ENCODE measurements at regions not wholly inside any gene's neighbourhood (a gene's known extent, or its start where the extent isn't known, plus 50 kb on each side); places are given as distances from the start of the nearest gene placed in this dataset.

DNA sequence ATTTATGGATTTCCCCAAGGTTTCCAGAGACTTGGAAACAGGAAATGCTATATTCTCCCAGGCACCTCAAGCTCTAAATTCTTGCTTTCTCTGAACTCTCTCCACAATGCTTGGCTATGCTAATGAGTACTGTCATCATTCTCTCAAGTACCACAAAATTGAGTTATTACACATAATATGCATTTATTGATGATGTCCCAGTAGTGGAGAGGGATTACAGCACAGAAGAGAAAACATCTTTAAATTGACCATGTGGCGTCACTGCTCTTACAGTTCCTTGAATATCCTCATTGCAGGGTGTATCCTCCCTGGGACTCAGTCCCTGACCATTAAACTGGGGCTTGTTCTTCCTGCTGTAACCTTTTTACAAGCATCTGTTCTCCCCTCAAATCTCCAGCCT, 681.1 kb upstream of the FANCL start:
- no peak for DNase-seq (ENCODE audit: low read depth)
- TF ChIP-seq, protein P1, sequence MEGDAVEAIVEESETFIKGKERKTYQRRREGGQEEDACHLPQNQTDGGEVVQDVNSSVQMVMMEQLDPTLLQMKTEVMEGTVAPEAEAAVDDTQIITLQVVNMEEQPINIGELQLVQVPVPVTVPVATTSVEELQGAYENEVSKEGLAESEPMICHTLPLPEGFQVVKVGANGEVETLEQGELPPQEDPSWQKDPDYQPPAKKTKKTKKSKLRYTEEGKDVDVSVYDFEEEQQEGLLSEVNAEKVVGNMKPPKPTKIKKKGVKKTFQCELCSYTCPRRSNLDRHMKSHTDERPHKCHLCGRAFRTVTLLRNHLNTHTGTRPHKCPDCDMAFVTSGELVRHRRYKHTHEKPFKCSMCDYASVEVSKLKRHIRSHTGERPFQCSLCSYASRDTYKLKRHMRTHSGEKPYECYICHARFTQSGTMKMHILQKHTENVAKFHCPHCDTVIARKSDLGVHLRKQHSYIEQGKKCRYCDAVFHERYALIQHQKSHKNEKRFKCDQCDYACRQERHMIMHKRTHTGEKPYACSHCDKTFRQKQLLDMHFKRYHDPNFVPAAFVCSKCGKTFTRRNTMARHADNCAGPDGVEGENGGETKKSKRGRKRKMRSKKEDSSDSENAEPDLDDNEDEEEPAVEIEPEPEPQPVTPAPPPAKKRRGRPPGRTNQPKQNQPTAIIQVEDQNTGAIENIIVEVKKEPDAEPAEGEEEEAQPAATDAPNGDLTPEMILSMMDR (IDR thresholded peaks at IDR 0.05; ENCODE audit: insufficient read depth, low read length), result no peak
- H3K4me3 ChIP-seq (ENCODE audit: low read depth, low read length), result no peak overlapping the region

DNA sequence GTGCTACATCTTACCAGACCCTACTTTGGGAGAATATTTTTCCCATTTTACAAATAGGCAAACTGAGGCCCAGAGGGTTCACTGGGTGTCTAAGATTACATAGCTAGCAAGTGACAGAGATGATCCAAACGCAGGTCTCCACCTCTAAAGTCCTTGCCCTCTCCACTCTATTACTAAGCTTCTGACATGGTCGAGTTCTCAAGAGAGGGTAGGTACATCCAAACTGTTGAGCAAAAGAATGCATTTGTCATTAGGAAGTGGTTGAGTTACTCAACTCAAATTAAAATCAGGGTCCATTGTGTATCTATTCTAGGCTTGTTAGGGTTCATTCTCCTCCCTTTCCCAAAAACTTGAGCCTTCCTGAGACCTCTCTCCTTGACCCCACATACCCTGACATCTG, 680.6 kb upstream of the FANCL start:
- DNase-seq (ENCODE audit: low read depth), result no peak
- TF ChIP-seq, protein P1 (IDR thresholded peaks at IDR 0.05; ENCODE audit: insufficient read depth, low read length), result no peak
- no peak overlapping the region for H3K4me3 ChIP-seq (ENCODE audit: low read depth, low read length)

DNA sequence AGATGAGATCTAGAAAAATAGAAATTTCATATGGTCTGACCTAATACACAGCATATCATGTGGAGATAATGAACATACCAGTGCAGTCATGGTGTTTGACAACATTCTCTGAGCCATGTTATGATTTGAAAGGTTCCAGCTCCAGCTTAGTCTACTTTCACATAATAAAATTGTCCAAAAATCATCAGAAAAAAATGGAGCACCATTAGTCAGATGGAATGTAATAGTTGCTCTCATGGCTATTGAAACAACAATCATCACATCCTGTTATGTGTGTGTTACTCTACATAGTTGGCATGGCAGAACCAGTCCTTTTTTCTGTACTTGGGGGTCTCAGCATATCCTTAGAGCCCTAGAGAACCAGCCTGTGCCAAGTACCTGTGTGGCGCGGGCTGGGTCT, 678.9 kb upstream of the FANCL start:
- no peak overlapping the region for H3K4me3 ChIP-seq (ENCODE audit: low read depth, low read length)
- DNase-seq (ENCODE audit: low read depth), result no peak
- TF ChIP-seq, protein P1 (IDR thresholded peaks at IDR 0.05; ENCODE audit: insufficient read depth, low read length), result no peak

DNA sequence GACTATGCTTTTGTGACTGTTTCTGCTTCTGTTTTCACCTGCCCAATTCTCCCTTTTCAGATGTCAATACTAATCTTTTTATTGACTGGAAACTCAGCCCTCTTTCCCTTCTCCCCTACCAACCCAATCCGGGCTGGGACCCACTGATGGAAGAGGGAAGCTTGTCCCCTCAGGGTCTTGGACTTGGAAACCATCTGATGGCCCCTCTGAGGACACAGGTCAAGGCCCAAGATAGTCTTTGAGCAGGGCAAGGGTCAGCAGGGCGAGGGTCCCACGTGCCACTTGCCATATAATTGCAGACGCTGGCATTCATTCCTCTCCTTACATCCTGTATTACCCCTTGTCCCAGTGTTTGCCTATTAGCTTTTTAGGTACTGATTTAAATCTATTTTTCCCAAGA, 678.2 kb upstream of the FANCL start:
- DNase-seq (ENCODE audit: low read depth), result no peak
- TF ChIP-seq, protein P1 (IDR thresholded peaks at IDR 0.05; ENCODE audit: insufficient read depth, low read length), result no peak
- H3K4me3 ChIP-seq (ENCODE audit: low read depth, low read length), result no peak overlapping the region

DNA sequence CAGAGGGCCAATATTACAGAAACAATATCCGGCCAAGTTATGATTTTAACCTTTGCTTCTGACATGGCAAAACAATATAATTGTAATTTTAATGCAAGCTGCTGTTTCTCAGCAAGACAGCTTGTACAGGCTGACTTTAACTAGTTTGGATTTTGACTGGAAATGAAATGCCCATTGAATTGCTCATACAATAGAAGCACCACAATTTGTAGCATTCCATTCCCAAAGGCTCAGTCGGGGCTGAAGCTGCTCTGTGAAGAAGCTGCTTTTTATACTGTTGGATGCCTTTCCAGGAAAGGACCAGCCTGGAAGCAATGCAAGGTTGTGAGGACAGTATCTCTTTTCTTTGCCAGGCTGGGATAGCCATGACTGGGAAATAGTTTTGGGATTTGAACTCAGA, 677.0 kb upstream of the FANCL start:
- TF ChIP-seq, protein P1 (IDR thresholded peaks at IDR 0.05; ENCODE audit: insufficient read depth, low read length), result no peak
- H3K4me3 ChIP-seq (ENCODE audit: low read depth, low read length), result no peak overlapping the region
- DNase-seq (ENCODE audit: low read depth), result peak; percentile 15

DNA sequence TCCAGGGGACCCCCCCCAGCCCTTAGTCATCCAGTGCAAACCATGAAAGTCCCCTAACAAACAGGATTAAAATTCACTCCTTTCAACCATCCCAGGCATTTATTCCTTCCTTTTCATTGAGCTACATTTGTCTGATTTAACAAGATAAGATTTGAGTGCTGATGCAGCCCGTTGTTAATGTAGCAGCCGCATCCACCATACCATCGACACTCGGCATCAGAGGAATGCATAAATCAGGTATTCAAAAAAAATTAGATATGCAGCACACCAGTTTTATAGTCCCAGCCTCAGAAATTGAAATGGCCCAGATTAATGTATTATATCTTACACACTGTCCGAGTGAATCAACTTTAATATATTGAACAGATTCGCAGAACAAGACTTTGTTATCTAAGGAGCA, 676.5 kb upstream of the FANCL start:
- TF ChIP-seq, protein P1 (IDR thresholded peaks at IDR 0.05; ENCODE audit: insufficient read depth, low read length), result no peak
- no peak for DNase-seq (ENCODE audit: low read depth)
- H3K4me3 ChIP-seq (ENCODE audit: low read depth, low read length), result no peak overlapping the region

DNA sequence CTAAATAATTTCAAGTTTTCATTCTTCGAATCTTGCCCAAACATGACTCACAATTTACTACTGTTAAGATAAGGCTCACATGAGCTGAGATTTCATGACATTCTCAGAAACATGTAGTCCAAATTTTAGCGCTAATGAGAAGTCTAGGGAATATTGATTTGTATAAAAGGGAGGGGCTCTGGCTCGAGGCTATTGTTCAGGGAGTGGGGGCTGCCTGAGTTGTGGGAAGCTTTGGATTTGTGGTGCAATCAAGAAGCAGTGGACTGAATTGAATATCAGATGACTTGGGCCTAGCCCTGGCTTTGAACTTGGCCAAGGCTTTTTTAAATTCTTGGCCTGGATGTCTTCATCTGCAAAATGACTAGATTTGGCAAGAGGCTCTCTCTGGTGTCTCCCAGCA, 674.9 kb upstream of the FANCL start:
- TF ChIP-seq, protein P1 (IDR thresholded peaks at IDR 0.05; ENCODE audit: insufficient read depth, low read length), result no peak
- no peak overlapping the region for H3K4me3 ChIP-seq (ENCODE audit: low read depth, low read length)
- DNase-seq (ENCODE audit: low read depth), result peak; percentile 2

Measured in fibroblast of the aortic adventitia (primary cell).